RCC 7860 (cell line): ENCODE measurements at regions not wholly inside any gene's neighbourhood (a gene's known extent, or its start where the extent isn't known, plus 50 kb on each side); places are given as distances from the start of the nearest gene placed in this dataset.

ENCODE experiments used
- DNase-seq: peaks from one replicate; pipeline ENCODE4 v3.0.0-alpha.2; 2015; ENCODE audit warnings: low spot score
- FAIRE-seq: peaks from 2 replicates; lab custom pipeline; 2012; peaks lifted over from hg19 to GRCh38; lab: Jason Lieb, UNC

DNA sequence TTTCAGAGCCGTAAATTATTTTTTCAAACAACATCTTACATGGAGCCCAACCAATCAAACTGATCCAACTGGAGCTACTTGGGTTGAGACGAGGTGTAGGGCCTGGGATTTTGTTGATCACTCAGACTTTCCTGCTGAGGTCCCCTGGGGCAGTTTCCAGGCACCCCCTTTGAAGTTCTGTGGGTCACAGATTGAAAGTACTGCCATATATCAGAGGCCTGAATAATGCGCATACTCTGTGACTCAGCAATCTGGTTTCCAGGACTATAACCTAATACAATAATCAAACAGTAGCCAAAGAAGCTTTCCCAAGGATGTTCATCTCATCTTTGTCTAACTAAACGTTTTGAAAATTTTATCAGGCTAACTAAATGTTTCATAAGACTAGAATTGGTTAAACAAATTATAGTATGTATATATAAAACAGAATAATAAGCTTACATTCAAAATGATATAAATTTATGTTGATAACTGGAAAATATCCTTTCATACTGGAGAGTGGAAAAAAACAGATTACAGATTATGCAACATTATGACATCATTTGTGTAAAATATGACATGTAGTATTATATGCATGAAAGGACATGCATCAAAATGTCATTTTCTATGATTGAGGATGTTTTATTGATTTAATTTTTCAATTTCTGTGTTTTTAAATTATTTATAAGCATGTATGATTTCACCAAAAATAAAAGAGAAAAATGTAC lies 617.1 kb downstream of the NTRK3 start:
- FAIRE-seq: no peak
- no peak for DNase-seq

DNA sequence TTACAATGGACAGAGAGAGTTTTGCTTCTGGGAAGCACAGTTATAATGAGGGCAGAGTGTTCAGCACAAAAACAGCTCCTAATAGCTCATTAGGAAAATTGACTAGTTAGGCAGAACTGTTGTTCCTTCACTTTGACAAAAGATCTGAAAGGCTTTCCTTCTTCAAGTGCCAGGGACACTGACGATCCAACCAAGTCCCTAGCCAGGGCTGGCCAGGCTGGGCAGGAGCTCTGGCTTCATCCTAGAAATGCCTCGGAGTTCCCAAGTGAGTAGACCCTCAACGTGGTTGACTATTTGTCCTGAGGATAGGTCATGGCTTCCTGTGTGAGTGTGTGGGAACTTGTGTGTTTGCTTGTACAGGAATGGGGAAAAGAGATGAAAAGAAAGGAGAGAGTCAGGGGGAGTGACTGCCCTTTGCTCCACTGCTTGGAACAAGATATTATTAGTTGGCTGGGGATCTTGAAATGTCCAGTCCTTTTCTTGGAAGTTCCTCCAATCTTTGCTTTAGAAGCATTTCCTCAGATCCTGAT lies 617.9 kb downstream of the NTRK3 start:
- DNase-seq (no peak), FAIRE-seq (no peak)

GRCh38 chr15:87634361-87634760 lies 622.2 kb downstream of the NTRK3 start:
- DNase-seq (no peak), FAIRE-seq (no peak)

- no peak for DNase-seq
- no peak for FAIRE-seq
Observed at GRCh38 chr15:87633525-87633924, 623.0 kb downstream of the NTRK3 start.

DNA sequence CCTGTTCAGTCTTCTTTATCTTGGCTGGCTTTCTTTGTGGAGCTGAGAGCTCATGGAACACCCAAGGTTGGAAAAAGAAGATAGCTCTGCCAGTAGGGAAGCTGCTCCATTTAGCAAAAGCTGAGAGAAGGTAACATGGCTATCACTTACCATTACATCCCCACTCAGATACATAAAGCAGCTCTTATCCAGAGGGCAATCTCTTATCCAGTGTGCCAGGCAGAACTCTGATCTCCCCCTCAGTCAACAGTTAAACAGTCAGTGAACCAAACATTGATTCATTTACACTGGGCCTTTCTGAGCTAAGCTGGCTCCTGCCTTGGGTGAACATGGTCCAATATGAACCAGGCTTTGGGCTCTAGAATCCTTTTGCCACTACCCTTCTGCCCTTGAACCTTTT lies 624.2 kb downstream of the NTRK3 start:
- DNase-seq (no peak), FAIRE-seq (no peak)

GRCh38 chr15:87631775-87632174 lies 624.8 kb downstream of the NTRK3 start:
- DNase-seq (no peak), FAIRE-seq (no peak)

GRCh38 chr15:87631093-87631492 lies 625.4 kb downstream of the NTRK3 start:
- no peak for FAIRE-seq
- no peak for DNase-seq

GRCh38 chr15:87628311-87628710 lies 628.2 kb downstream of the NTRK3 start:
- no peak for FAIRE-seq
- no peak for DNase-seq

DNA sequence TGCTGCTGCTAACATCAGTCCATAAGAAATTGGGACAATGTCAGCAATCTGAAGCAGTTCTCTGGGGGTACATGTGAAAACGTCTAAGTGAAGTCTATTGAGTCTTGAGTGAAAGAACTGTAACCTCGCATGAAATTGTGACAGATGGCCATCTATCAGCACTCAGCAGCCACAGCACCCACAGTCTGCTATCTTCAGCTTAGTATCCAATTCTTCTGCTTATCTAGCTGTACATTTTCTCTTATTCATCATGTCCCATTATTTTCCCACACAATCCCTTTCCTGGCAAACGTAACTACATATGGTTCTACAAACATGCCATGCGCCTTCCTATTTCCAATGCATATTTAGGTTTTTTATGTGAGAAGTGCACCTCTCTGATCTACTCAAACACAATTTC lies 629.7 kb downstream of the NTRK3 start:
- no peak for FAIRE-seq
- no peak for DNase-seq

DNA sequence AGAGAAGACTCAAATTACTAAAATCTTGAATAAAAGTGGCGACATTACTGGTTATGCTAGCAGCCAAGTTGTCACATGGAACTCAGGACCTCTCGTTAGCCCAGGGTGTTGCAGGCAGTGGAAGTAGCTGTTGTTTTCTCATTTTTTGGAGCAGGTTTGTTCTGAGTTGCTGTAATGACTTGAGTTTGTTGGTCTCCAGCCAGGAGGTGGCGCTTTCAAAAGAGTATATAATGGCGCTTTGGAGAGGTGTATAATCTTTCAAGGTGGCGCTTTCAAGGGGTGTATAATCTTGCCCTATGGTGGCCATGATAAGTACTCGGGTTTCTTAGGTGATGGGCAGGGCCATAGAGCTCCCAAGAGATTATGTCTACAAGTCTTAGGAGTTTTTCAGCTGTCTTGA lies 632.7 kb downstream of the NTRK3 start:
- FAIRE-seq: no peak

GRCh38 chr15:87620393-87620792 lies 636.1 kb downstream of the NTRK3 start:
- peak; percentile 7 for DNase-seq
- FAIRE-seq: no peak

More for the DNA sequence above, 632.7 kb downstream of the NTRK3 start:
- no peak for DNase-seq

DNA sequence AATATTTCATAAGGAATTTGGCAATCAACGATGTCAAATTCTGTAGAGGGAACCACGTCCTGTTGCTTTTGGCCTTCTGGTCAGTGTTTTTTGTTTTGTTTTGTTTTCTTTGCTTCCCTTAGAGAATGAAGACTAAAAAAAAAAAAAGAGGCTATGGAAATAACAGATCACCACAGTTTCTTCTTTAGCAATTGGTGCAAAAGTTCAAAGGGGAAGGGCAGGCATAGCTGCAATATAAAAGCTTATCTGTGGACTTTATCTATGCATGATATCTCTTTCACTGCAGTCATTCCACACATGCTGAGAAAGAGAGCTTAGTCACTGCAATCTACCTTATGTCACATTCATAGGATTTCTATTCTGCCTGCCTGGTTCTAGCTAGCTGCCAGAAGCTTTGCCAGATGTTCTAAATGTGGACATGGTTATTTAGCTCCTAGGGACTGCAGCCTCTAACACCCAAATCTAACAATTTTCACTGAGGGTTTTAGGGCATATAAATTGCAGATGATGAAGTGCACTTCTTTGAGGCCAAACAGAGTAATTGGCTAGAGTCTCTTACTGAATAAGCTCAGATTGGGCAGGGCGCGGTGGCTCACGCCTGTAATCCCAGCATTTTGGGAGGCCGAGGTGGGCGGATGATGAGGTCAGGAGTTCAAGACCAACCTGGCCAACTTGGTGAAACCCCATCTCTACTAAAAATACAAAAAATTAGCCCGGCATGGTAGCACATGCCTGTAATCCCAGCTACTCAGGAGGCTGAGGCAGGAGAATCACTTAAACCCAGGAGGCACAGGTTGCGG lies 637.2 kb downstream of the NTRK3 start:
- no peak for FAIRE-seq
- peak; percentile 66 for DNase-seq

GRCh38 chr15:87618203-87618725 lies 638.3 kb downstream of the NTRK3 start:
- DNase-seq: no peak
- no peak for FAIRE-seq

DNA sequence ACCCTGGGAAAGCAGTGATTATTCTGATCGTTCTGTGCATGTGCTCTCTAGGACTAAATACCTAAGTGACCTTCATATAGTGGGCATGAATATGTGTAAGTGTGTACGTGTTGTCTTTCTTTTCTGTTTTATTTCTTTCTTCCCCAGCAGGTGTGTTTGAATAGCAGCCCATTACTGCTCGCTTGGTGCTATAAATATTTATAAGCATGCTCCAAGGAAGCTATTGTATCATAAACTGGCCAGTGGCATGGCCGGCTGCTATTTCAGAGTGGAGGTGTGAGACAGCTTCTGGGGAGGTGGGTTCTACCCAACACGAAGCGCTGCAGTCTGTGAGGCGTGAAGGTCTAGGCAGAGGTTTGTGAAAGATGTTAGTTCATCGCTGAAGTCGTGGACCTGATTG lies 641.8 kb downstream of the NTRK3 start:
- DNase-seq (no peak), FAIRE-seq (no peak)

DNA sequence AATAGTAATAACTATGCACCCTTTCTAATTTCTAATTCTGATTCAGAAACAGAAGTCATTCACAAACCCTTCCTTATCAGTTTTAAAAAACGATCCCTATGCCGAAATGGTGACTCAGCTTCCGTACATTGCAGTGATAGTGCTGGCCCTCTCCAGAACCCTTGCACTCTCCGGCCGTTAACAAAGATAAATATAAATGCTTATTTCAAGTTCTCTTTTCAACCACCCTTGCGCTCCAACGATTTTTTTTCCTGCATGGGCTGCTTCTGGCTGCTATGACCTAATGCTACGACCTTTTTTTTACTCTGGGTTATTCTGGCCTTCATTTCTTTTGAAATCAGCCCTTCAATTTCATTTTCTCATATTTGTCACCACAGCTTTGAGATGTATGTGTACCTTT lies 646.2 kb downstream of the NTRK3 start:
- DNase-seq (no peak), FAIRE-seq (no peak)

DNA sequence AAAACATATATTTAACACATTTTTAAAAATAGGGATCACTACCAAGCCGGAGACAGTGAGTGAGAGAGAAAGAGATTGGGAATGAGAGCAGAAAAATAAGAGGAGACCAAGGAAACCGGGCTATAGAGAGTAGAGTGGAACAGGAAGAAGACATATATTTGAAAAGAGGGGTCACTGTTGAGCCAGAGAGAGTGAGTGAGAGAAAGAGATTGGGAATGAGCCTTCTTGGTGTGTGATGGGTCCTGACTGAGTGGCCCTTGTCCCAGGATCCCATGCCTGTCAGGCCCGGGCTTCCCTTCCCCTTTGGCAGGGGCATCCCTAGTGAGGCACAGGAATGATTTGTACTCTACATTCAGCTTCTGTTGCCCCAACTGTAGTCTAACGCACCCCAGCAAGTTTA lies 646.6 kb downstream of the NTRK3 start:
- DNase-seq: no peak
- no peak for FAIRE-seq

- DNase-seq (peak; percentile 51), FAIRE-seq (no peak)
Observed at GRCh38 chr15:87609474-87609873, 647.1 kb downstream of the NTRK3 start.

DNA sequence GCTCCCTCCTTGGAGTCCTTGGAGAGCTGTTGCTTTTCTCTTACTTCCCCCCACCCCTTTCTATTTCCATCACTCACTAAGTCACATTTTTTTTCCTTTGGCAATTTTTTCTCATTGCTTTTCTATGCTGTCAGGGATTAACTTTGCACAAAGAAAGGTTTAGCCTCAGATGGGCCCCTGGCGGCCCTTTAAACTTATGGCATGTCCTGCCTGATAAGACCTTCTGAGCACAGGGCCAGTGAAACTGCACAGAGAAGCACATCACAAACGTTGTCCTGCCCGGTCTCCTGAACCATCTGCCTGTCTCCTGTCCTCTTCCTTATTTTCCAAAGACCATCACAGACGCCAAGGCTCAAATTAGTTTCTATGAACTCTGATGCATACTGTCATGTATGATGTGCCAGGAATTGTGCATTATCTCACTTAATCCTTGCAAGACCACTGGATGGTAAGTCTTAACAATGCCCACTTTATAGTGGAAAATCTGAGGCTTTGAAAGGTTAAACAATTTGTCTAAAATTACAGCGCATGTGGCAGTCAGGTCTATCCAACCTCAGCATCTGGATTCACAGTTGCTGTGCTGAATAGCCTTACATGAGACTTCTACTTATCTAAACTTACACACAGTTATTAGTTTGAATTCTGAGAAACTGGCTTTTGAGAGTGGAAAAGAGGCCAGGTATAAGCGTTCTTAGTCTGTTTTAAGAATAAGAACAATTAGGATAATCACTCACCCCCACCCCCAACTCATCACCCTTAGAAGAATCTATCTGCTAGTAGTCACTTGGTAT lies 648.1 kb downstream of the NTRK3 start:
- DNase-seq (no peak), FAIRE-seq (no peak)

DNA sequence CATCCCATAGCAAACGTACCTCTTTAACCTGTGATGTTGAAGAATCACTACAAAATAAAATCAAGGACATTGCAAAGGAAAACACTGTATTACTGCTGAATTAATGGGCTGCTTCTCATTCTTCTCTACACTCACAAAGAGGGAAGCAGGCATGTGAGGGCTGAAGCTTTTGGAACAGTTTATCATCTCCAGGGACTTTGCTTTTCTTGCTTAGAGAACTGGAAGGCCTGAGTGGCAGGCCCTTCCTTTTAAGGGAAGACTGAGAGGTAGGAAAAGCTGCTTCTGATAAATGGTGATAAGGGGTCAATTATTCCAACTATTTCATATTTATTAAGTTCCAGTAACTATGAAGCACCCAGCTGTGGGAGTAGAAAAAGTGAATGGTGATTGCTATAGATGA lies 649.6 kb downstream of the NTRK3 start:
- DNase-seq (no peak), FAIRE-seq (no peak)

DNA sequence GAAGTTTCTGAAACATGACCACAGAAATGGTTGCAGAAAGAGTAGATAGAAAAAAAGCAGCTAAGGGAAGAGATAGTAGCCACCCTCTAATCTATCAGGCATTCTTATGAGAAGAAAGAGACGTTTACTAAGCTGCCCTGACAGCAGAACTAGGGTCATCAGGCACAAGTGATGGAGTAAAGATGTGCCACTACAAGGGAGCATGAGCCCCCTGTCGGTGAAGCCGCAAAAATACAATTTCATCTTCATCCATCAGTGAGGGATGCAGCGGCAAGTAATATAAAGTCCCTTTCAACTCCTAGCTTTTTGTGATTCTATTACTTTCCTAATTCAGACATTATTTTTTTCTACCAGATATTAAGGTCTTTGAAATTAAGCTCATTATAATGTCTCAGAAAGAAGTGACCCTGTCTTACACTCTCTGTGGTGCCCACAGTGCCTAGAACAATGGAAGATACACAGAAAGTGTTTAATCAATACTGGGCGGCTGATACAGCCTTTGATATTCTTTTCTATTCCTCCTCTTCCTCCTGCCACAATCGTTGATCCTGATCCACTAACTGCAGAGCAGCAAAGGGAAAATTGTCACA lies 651.6 kb downstream of the NTRK3 start:
- no peak for DNase-seq
- FAIRE-seq: no peak

GRCh38 chr15:87602371-87602770 lies 654.2 kb downstream of the NTRK3 start:
- no peak for DNase-seq
- no peak for FAIRE-seq
